ENCODE measurements at regions not wholly inside any gene's neighbourhood (a gene's known extent, or its start where the extent isn't known, plus 50 kb on each side); places are given as distances from the start of the nearest gene placed in this dataset.
A peak's percentile ranks its signal among the peaks of the same experiment; 100 is the strongest.

GRCh38 chr15:62297933-62298332, 132.8 kb upstream of the C2CD4B start:
- H3K27ac ChIP-seq: no peak overlapping the region
- no peak overlapping the region for H2AFZ ChIP-seq
- TF ChIP-seq CTCF (IDR thresholded peaks at IDR 0.05): no peak
- H3K27me3 ChIP-seq (ENCODE audit: control insufficient read depth, insufficient read depth, low read length): no peaks in the 10 kb centered on the region
- H3K79me2 ChIP-seq: no peaks in the 10 kb centered on the region
- no peak overlapping the region for H3K4me3 ChIP-seq (ENCODE audit: low read depth, low read length)
- H3K9ac ChIP-seq: no peak overlapping the region
- H3K4me1 ChIP-seq: no peaks in the 10 kb centered on the region
- H3K9me3 ChIP-seq (ENCODE audit: control insufficient read depth, low read length): no peaks in the 10 kb centered on the region
- no peaks in the 10 kb centered on the region for H3K36me3 ChIP-seq (ENCODE audit: control insufficient read depth, insufficient read depth, low read length)
- H3K4me2 ChIP-seq (ENCODE audit: low read length): no peak overlapping the region

GRCh38 chr15:62298811-62299210, 133.7 kb upstream of the C2CD4B start:
- Histone ChIP-seq H3K79me2 (no peaks in the 10 kb centered on the region), H3K27ac (no peak overlapping the region), H2AFZ (no peak overlapping the region), H3K4me3 (ENCODE audit: low read depth, low read length) (no peak overlapping the region), H3K9ac (no peak overlapping the region), H3K9me3 (ENCODE audit: control insufficient read depth, low read length) (no peaks in the 10 kb centered on the region), H3K36me3 (ENCODE audit: control insufficient read depth, insufficient read depth, low read length) (no peaks in the 10 kb centered on the region), H3K27me3 (ENCODE audit: control insufficient read depth, insufficient read depth, low read length) (no peaks in the 10 kb centered on the region), H3K4me2 (ENCODE audit: low read length) (no peak overlapping the region), H3K4me1 (no peaks in the 10 kb centered on the region)
- no peak for TF ChIP-seq CTCF (IDR thresholded peaks at IDR 0.05)

GRCh38 chr15:62299541-62299940, 134.5 kb upstream of the C2CD4B start:
- Histone ChIP-seq H2AFZ (no peak overlapping the region), H3K4me1 (no peaks in the 10 kb centered on the region), H3K4me3 (ENCODE audit: low read depth, low read length) (no peak overlapping the region), H3K27me3 (ENCODE audit: control insufficient read depth, insufficient read depth, low read length) (no peaks in the 10 kb centered on the region), H3K27ac (no peak overlapping the region), H3K79me2 (no peaks in the 10 kb centered on the region), H3K9me3 (ENCODE audit: control insufficient read depth, low read length) (no peaks in the 10 kb centered on the region), H3K9ac (no peak overlapping the region), H3K4me2 (ENCODE audit: low read length) (no peak overlapping the region), H3K36me3 (ENCODE audit: control insufficient read depth, insufficient read depth, low read length) (no peaks in the 10 kb centered on the region)
- TF ChIP-seq CTCF (IDR thresholded peaks at IDR 0.05): no peak

GRCh38 chr15:62301993-62302675, 137.0 kb upstream of the C2CD4B start:
- Histone ChIP-seq H3K9me3 (ENCODE audit: control insufficient read depth, low read length) (no peaks in the 10 kb centered on the region), H3K36me3 (ENCODE audit: control insufficient read depth, insufficient read depth, low read length) (no peaks in the 10 kb centered on the region), H3K9ac (no peak overlapping the region), H3K27me3 (ENCODE audit: control insufficient read depth, insufficient read depth, low read length) (no peaks in the 10 kb centered on the region), H3K4me2 (ENCODE audit: low read length) (no peak overlapping the region), H3K79me2 (no peaks in the 10 kb centered on the region), H3K4me1 (no peaks in the 10 kb centered on the region), H3K4me3 (ENCODE audit: low read depth, low read length) (no peak overlapping the region), H3K27ac (no peak overlapping the region), H2AFZ (no peak overlapping the region)
- no peak for TF ChIP-seq CTCF (IDR thresholded peaks at IDR 0.05)

GRCh38 chr15:62306851-62307504, 141.9 kb upstream of the C2CD4B start:
- H3K27ac ChIP-seq: no peak overlapping the region

More at GRCh38 chr15:62306851-62307504, 141.9 kb upstream of the C2CD4B start:
- Histone ChIP-seq H3K9me3 (ENCODE audit: control insufficient read depth, low read length) (no peaks in the 10 kb centered on the region), H3K36me3 (ENCODE audit: control insufficient read depth, insufficient read depth, low read length) (no peaks in the 10 kb centered on the region), H3K4me1 (no peaks in the 10 kb centered on the region), H3K79me2 (no peaks in the 10 kb centered on the region), H3K4me2 (ENCODE audit: low read length) (no peak overlapping the region), H3K27me3 (ENCODE audit: control insufficient read depth, insufficient read depth, low read length) (no peaks in the 10 kb centered on the region), H3K9ac (no peak overlapping the region), H2AFZ (peak overlapping the region; percentile 62), H3K4me3 (ENCODE audit: low read depth, low read length) (no peak overlapping the region)
- TF ChIP-seq CTCF (IDR thresholded peaks at IDR 0.05): peak; percentile 31
